GM23338 (cell line): ENCODE measurements at regions not wholly inside any gene's neighbourhood (a gene's known extent, or its start where the extent isn't known, plus 50 kb on each side); places are given as distances from the start of the nearest gene placed in this dataset.

ENCODE experiments used
- ATAC-seq: fragments of 200-7000 bp; cut with Tn5 transposase; 3 replicates; pipeline ENCODE4 v1.9.1; 2020
- DNase-seq: peaks from one replicate; pipeline ENCODE4 v3.0.0-alpha.2; 2015; ENCODE audit warnings: low spot score
- H2AFZ ChIP-seq: fragments of 200-600 bp; sonication (generic); 2 replicates; pipeline ENCODE4 v1.8.0; 2016; ENCODE audit warnings: antibody characterized with exemption, mild to moderate bottlenecking, moderate library complexity
- H3F3A ChIP-seq: fragments of 200-600 bp; sonication (generic); replicated peaks from 2 replicates; pipeline ENCODE4 v1.8.0; 2017; ENCODE audit warnings: antibody characterized with exemption, mixed run types, low read depth
- H3K27ac ChIP-seq: fragments of 200-600 bp; sonication (generic); 2 replicates; pipeline ENCODE4 v1.6.1; 2016; ENCODE audit warnings: low read depth
- H3K27me3 ChIP-seq: fragments of 200-600 bp; sonication (generic); 2 replicates; pipeline ENCODE4 v1.8.0; 2016; ENCODE audit warnings: mild to moderate bottlenecking, mixed run types, moderate library complexity; ENCODE audit not compliant: insufficient read depth
- H3K36me3 ChIP-seq: fragments of 200-600 bp; sonication (generic); 2 replicates; pipeline ENCODE4 v1.8.0; 2016; ENCODE audit warnings: mild to moderate bottlenecking; ENCODE audit not compliant: insufficient read depth
- H3K4me1 ChIP-seq: fragments of 200-600 bp; sonication (generic); 2 replicates; pipeline ENCODE4 v1.8.0; 2016; ENCODE audit warnings: mild to moderate bottlenecking, moderate library complexity; ENCODE audit not compliant: insufficient read depth
- H3K4me2 ChIP-seq: fragments of 200-600 bp; sonication (generic); 2 replicates; pipeline ENCODE4 v1.7.1; 2017; ENCODE audit warnings: mixed run types
- H3K4me3 ChIP-seq: fragments of 200-600 bp; sonication (generic); 2 replicates; pipeline ENCODE4 v1.6.1; 2016; ENCODE audit warnings: mixed run types
- H3K79me2 ChIP-seq: fragments of 200-600 bp; sonication (generic); replicated peaks from 2 replicates; pipeline ENCODE4 v1.8.0; 2017; ENCODE audit warnings: mild to moderate bottlenecking; ENCODE audit not compliant: insufficient read depth
- H3K9me2 ChIP-seq: fragments of 200-600 bp; sonication (generic); 2 replicates; pipeline ENCODE4 v1.8.0; 2017; ENCODE audit not compliant: insufficient read depth
- H4K20me1 ChIP-seq: fragments of 200-600 bp; sonication (generic); replicated peaks from 2 replicates; pipeline ENCODE4 v1.8.0; 2017; ENCODE audit warnings: mild to moderate bottlenecking; ENCODE audit not compliant: insufficient read depth
- H3K27ac Mint-ChIP-seq: 2 replicates; pipeline ENCODE4 v1.8.0; 2020; ENCODE audit warnings: inconsistent platforms, mild to moderate bottlenecking, moderate library complexity, mixed read lengths
- H3K27me3 Mint-ChIP-seq: 3 replicates; pipeline ENCODE4 v1.8.0; 2022; ENCODE audit warnings: low read depth, mild to moderate bottlenecking, moderate library complexity, mixed read lengths, inconsistent platforms; ENCODE audit not compliant: insufficient read depth, poor library complexity
- H3K36me3 Mint-ChIP-seq: 3 replicates; pipeline ENCODE4 v1.8.0; 2021; ENCODE audit warnings: low read depth, mild to moderate bottlenecking, inconsistent platforms, moderate library complexity, mixed read lengths
- H3K4me1 Mint-ChIP-seq: 3 replicates; pipeline ENCODE4 v1.8.0; 2020; ENCODE audit warnings: mild to moderate bottlenecking, inconsistent platforms, mixed read lengths
- H3K4me3 Mint-ChIP-seq: 3 replicates; pipeline ENCODE4 v1.8.0; 2021; ENCODE audit warnings: moderate library complexity, mild to moderate bottlenecking, inconsistent platforms, mixed read lengths
- H3K9me3 Mint-ChIP-seq: 3 replicates; pipeline ENCODE4 v1.8.0; 2020; ENCODE audit warnings: moderate library complexity, mild to moderate bottlenecking, inconsistent platforms, mixed read lengths
- EZH2phosphoT487 ChIP-seq: fragments of 200-600 bp; sonication (generic); IDR thresholded peaks from one replicate; pipeline ENCODE4 v1.8.1; 2018; ENCODE audit warnings: antibody characterized with exemption; ENCODE audit not compliant: unreplicated experiment
- NANOG ChIP-seq: IDR thresholded peaks from 2 replicates; pipeline ENCODE4 v1.6.1; 2016; ENCODE audit warnings: antibody characterized with exemption, borderline replicate concordance
- POLR2AphosphoS5 ChIP-seq: IDR thresholded peaks from 2 replicates; pipeline ENCODE4 v1.6.1; 2016; ENCODE audit warnings: antibody characterized with exemption, low read depth
- STAT1 ChIP-seq: IDR thresholded peaks from one replicate; pipeline ENCODE4 v1.6.1; 2016; ENCODE audit warnings: antibody characterized with exemption; ENCODE audit not compliant: unreplicated experiment
- ZNF114 ChIP-seq: fragments of 250-450 bp; sonication (Bioruptor Pico); IDR thresholded peaks from 2 replicates; pipeline ENCODE4 v1.5.0; 2020; ENCODE audit warnings: mild to moderate bottlenecking, moderate library complexity
- TF ChIP-seq, protein P1 (sequence below), 2 experiments: fragments of 200-600 bp in 1 of 2; sonication (generic) in 1 of 2; conservative IDR thresholded peaks; 2 replicates each; pipeline versions ENCODE4 v1.5.1 to v1.6.1; 2016 to 2017; ENCODE audit warnings: antibody characterized with exemption in 2 of 2, low read depth in 2 of 2, mild to moderate bottlenecking in 2 of 2, moderate library complexity in 1 of 2
- TF ChIP-seq, protein P2 (sequence below): IDR thresholded peaks from one replicate; pipeline ENCODE4 v1.6.1; 2018; ENCODE audit warnings: antibody characterized with exemption; ENCODE audit not compliant: unreplicated experiment
- TF ChIP-seq, protein P3 (sequence below): fragments of 250-450 bp; sonication (Bioruptor Pico); IDR thresholded peaks from 2 replicates; pipeline ENCODE4 v1.5.0; 2020; ENCODE audit warnings: mild to moderate bottlenecking, moderate library complexity

DNA sequence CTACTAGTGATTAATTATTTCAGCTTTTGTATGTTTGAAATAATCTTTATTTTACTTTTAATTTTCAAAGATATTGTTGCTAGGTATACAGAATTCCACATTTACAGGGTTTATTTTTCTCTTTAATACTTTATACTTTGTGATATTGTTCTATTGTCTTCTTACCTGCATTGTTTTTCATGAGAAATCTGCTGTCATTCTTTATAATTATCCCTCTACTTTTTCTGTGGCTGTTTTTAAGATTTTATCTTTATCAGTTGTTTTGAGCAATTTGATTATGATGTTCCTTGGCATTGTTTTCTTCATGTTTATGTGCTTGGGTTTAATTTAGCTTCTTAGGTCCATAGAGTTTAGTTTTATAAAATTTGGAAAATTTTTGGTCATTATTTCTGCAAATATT, 168.6 kb downstream of the DTWD1 start:
- H3K9me3 Mint-ChIP-seq: peaks cover 46% of the 10 kb centered on the region

More for the DNA sequence above, 168.6 kb downstream of the DTWD1 start:
- Mint-ChIP-seq H3K27me3 (no peaks in the 10 kb centered on the region), H3K4me3 (no peak overlapping the region), H3K27ac (no peak overlapping the region), H3K36me3 (peaks cover 11% of the 10 kb centered on the region), H3K4me1 (no peaks in the 10 kb centered on the region)
- no peaks in the 10 kb centered on the region for H3K27me3 ChIP-seq
- ATAC-seq (no peak), DNase-seq (no peak)
- no peak overlapping the region for H3K27ac ChIP-seq
- H3K36me3 ChIP-seq: peaks cover 9% of the 10 kb centered on the region; the same call in 1 of the 2 replicates
- H3K4me2 ChIP-seq: no peak overlapping the region
- H4K20me1 ChIP-seq: no peaks in the 10 kb centered on the region
- H3K4me3 ChIP-seq: no peak overlapping the region
- 0 out of 2 replicates have a peak, but pooled peaks cover 12% of the 10 kb centered on the region for H3K9me2 ChIP-seq
- no peak overlapping the region for H2AFZ ChIP-seq
- TF ChIP-seq STAT1: no peak
- no peak for TF ChIP-seq POLR2AphosphoS5
- TF ChIP-seq, protein P1, sequence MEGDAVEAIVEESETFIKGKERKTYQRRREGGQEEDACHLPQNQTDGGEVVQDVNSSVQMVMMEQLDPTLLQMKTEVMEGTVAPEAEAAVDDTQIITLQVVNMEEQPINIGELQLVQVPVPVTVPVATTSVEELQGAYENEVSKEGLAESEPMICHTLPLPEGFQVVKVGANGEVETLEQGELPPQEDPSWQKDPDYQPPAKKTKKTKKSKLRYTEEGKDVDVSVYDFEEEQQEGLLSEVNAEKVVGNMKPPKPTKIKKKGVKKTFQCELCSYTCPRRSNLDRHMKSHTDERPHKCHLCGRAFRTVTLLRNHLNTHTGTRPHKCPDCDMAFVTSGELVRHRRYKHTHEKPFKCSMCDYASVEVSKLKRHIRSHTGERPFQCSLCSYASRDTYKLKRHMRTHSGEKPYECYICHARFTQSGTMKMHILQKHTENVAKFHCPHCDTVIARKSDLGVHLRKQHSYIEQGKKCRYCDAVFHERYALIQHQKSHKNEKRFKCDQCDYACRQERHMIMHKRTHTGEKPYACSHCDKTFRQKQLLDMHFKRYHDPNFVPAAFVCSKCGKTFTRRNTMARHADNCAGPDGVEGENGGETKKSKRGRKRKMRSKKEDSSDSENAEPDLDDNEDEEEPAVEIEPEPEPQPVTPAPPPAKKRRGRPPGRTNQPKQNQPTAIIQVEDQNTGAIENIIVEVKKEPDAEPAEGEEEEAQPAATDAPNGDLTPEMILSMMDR (conservative IDR thresholded peaks at IDR 0.05; ENCODE audit: low read depth in 2 of 2): no peak
- TF ChIP-seq ZNF114 (CRISPR knock-in tag): no peak
- no peak for TF ChIP-seq EZH2phosphoT487
- TF ChIP-seq, protein P2, sequence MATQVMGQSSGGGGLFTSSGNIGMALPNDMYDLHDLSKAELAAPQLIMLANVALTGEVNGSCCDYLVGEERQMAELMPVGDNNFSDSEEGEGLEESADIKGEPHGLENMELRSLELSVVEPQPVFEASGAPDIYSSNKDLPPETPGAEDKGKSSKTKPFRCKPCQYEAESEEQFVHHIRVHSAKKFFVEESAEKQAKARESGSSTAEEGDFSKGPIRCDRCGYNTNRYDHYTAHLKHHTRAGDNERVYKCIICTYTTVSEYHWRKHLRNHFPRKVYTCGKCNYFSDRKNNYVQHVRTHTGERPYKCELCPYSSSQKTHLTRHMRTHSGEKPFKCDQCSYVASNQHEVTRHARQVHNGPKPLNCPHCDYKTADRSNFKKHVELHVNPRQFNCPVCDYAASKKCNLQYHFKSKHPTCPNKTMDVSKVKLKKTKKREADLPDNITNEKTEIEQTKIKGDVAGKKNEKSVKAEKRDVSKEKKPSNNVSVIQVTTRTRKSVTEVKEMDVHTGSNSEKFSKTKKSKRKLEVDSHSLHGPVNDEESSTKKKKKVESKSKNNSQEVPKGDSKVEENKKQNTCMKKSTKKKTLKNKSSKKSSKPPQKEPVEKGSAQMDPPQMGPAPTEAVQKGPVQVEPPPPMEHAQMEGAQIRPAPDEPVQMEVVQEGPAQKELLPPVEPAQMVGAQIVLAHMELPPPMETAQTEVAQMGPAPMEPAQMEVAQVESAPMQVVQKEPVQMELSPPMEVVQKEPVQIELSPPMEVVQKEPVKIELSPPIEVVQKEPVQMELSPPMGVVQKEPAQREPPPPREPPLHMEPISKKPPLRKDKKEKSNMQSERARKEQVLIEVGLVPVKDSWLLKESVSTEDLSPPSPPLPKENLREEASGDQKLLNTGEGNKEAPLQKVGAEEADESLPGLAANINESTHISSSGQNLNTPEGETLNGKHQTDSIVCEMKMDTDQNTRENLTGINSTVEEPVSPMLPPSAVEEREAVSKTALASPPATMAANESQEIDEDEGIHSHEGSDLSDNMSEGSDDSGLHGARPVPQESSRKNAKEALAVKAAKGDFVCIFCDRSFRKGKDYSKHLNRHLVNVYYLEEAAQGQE: no peak
- TF ChIP-seq, protein P3, sequence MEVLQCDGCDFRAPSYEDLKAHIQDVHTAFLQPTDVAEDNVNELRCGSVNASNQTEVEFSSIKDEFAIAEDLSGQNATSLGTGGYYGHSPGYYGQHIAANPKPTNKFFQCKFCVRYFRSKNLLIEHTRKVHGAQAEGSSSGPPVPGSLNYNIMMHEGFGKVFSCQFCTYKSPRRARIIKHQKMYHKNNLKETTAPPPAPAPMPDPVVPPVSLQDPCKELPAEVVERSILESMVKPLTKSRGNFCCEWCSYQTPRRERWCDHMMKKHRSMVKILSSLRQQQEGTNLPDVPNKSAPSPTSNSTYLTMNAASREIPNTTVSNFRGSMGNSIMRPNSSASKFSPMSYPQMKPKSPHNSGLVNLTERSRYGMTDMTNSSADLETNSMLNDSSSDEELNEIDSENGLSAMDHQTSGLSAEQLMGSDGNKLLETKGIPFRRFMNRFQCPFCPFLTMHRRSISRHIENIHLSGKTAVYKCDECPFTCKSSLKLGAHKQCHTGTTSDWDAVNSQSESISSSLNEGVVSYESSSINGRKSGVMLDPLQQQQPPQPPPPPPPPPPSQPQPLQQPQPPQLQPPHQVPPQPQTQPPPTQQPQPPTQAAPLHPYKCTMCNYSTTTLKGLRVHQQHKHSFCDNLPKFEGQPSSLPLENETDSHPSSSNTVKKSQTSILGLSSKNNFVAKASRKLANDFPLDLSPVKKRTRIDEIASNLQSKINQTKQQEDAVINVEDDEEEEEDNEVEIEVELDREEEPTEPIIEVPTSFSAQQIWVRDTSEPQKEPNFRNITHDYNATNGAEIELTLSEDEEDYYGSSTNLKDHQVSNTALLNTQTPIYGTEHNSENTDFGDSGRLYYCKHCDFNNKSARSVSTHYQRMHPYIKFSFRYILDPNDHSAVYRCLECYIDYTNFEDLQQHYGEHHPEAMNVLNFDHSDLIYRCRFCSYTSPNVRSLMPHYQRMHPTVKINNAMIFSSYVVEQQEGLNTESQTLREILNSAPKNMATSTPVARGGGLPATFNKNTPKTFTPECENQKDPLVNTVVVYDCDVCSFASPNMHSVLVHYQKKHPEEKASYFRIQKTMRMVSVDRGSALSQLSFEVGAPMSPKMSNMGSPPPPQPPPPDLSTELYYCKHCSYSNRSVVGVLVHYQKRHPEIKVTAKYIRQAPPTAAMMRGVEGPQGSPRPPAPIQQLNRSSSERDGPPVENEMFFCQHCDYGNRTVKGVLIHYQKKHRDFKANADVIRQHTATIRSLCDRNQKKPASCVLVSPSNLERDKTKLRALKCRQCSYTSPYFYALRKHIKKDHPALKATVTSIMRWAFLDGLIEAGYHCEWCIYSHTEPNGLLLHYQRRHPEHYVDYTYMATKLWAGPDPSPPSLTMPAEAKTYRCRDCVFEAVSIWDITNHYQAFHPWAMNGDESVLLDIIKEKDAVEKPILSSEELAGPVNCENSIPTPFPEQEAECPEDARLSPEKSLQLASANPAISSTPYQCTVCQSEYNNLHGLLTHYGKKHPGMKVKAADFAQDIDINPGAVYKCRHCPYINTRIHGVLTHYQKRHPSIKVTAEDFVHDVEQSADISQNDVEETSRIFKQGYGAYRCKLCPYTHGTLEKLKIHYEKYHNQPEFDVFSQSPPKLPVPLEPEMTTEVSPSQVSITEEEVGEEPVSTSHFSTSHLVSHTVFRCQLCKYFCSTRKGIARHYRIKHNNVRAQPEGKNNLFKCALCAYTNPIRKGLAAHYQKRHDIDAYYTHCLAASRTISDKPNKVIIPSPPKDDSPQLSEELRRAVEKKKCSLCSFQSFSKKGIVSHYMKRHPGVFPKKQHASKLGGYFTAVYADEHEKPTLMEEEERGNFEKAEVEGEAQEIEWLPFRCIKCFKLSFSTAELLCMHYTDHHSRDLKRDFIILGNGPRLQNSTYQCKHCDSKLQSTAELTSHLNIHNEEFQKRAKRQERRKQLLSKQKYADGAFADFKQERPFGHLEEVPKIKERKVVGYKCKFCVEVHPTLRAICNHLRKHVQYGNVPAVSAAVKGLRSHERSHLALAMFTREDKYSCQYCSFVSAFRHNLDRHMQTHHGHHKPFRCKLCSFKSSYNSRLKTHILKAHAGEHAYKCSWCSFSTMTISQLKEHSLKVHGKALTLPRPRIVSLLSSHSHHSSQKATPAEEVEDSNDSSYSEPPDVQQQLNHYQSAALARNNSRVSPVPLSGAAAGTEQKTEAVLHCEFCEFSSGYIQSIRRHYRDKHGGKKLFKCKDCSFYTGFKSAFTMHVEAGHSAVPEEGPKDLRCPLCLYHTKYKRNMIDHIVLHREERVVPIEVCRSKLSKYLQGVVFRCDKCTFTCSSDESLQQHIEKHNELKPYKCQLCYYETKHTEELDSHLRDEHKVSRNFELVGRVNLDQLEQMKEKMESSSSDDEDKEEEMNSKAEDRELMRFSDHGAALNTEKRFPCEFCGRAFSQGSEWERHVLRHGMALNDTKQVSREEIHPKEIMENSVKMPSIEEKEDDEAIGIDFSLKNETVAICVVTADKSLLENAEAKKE (CRISPR knock-in tag): no peak
- no peak for TF ChIP-seq NANOG
- no peaks in the 10 kb centered on the region for H3K4me1 ChIP-seq
- H3F3A ChIP-seq: no peaks in the 10 kb centered on the region
- H3K79me2 ChIP-seq: no peaks in the 10 kb centered on the region
